HG03457 (cell line): ENCODE measurements at regions not wholly inside any gene's neighbourhood (a gene's known extent, or its start where the extent isn't known, plus 50 kb on each side); places are given as distances from the start of the nearest gene placed in this dataset.

Source experiments
- ATAC-seq: cut with Tn5 transposase; IDR thresholded peaks from one replicate; pipeline ENCODE4 v1.9.1; 2021; ENCODE audit warnings: moderate number of reproducible peaks; ENCODE audit not compliant: unreplicated experiment

DNA sequence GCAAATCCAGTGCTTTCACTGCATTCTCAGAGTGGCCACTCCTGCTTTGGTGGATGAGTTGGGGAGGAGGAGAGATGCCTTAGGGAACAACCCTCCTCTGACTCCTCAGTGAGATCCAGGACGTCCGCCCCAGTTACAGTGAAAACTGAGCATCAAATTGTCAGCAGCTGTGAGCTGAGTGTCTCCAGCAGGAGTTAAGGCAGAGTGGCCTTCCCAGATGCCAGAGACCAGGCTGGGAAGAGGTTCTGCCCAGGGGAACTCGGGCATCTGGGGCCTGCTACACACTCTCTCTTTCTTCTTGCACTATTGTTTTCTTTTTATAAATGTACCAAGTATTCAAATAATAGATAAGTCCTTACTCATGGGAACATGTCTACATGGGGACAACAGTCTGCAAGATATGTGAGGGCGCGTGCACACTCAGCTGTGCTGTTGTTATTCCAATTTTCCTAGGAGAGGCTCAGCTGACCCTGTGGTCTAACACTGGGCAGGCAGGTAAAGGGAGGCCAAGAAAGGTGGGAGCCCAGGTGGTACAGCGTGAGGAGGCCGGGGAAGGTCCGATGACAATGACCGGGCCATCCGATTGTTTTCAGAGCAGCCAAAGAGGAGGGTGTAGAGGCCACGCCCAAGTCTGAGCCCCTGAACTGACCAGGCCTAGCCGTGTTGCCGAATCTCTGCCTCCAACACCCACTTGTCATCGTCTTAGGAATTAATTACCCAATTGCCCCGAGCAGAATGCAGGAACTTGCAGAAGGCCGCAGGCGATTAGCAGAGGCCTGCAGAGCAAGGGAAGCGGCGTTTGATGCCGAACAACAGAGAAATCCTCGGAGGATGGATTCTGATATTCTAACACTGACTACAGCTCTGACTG lies 166.9 kb downstream of the ANAPC1 start:
- no peak for ATAC-seq
